Activated naive CD8-positive, alpha-beta T cell (primary cell): ENCODE measurements at regions not wholly inside any gene's neighbourhood (a gene's known extent, or its start where the extent isn't known, plus 50 kb on each side); places are given as distances from the start of the nearest gene placed in this dataset.
"Not testable (repeated sequence)": the region's sequence is repeated elsewhere in the genome, so short reads cannot be mapped to it uniquely, and the experiment has no call there.

ENCODE experiments used
- H3K27ac Mint-ChIP-seq: one replicate; pipeline ENCODE4 v1.8.0; 2021; ENCODE audit warnings: mixed read lengths
- H3K27me3 Mint-ChIP-seq: one replicate; pipeline ENCODE4 v1.8.0; 2021; ENCODE audit warnings: mixed read lengths
- H3K36me3 Mint-ChIP-seq: one replicate; pipeline ENCODE4 v1.8.0; 2021; ENCODE audit warnings: mixed read lengths
- H3K4me1 Mint-ChIP-seq: one replicate; pipeline ENCODE4 v1.8.0; 2021; ENCODE audit warnings: low read depth, mixed read lengths
- H3K4me3 Mint-ChIP-seq: one replicate; pipeline ENCODE4 v1.8.0; 2021; ENCODE audit warnings: mild to moderate bottlenecking, mixed read lengths
- H3K9me3 Mint-ChIP-seq: one replicate; pipeline ENCODE4 v1.8.0; 2021; ENCODE audit warnings: low read depth, mixed read lengths

GRCh38 chr10:63977329-63977923, 456.2 kb downstream of the REEP3 start:
- H3K36me3 Mint-ChIP-seq = no peaks in the 10 kb centered on the region
- H3K9me3 Mint-ChIP-seq = no peaks in the 10 kb centered on the region
- no peak overlapping the region for H3K4me3 Mint-ChIP-seq
- no peaks in the 10 kb centered on the region for H3K4me1 Mint-ChIP-seq
- no peaks in the 10 kb centered on the region for H3K27me3 Mint-ChIP-seq
- H3K27ac Mint-ChIP-seq = no peak overlapping the region

GRCh38 chr10:63980870-63981269, 459.7 kb downstream of the REEP3 start:
- not testable (repeated sequence) for H3K36me3 Mint-ChIP-seq, H3K4me3 Mint-ChIP-seq, H3K4me1 Mint-ChIP-seq, H3K27ac Mint-ChIP-seq, H3K27me3 Mint-ChIP-seq, H3K9me3 Mint-ChIP-seq

- not testable (repeated sequence) for H3K27me3 Mint-ChIP-seq, H3K36me3 Mint-ChIP-seq, H3K4me1 Mint-ChIP-seq, H3K9me3 Mint-ChIP-seq, H3K27ac Mint-ChIP-seq, H3K4me3 Mint-ChIP-seq
Observed at GRCh38 chr10:63984061-63984460, 462.9 kb downstream of the REEP3 start.

- Mint-ChIP-seq H3K9me3 (no peaks in the 10 kb centered on the region), H3K4me1 (no peaks in the 10 kb centered on the region), H3K27ac (no peak overlapping the region), H3K4me3 (no peak overlapping the region), H3K27me3 (peaks cover 2% of the 10 kb centered on the region), H3K36me3 (no peaks in the 10 kb centered on the region)
Observed at GRCh38 chr10:63986536-63986935, 465.3 kb downstream of the REEP3 start.

- Mint-ChIP-seq H3K36me3 (no peaks in the 10 kb centered on the region), H3K27me3 (peaks cover 2% of the 10 kb centered on the region), H3K4me3 (no peak overlapping the region), H3K27ac (no peak overlapping the region), H3K4me1 (no peaks in the 10 kb centered on the region), H3K9me3 (no peaks in the 10 kb centered on the region)
Observed at GRCh38 chr10:63987212-63987611, 466.0 kb downstream of the REEP3 start.

GRCh38 chr10:63994371-63994770, 473.2 kb downstream of the REEP3 start:
- Mint-ChIP-seq H3K4me1 (no peaks in the 10 kb centered on the region), H3K9me3 (peaks cover under 1% of the 10 kb centered on the region), H3K27ac (no peak overlapping the region), H3K27me3 (peaks cover 2% of the 10 kb centered on the region), H3K36me3 (no peaks in the 10 kb centered on the region), H3K4me3 (no peak overlapping the region)

GRCh38 chr10:64007157-64007556, 486.0 kb downstream of the REEP3 start:
- Mint-ChIP-seq H3K9me3 (peaks cover 6% of the 10 kb centered on the region), H3K36me3 (no peaks in the 10 kb centered on the region), H3K4me1 (no peaks in the 10 kb centered on the region), H3K27me3 (peaks cover 7% of the 10 kb centered on the region), H3K27ac (no peak overlapping the region), H3K4me3 (no peak overlapping the region)

- H3K27me3 Mint-ChIP-seq = peaks cover 5% of the 10 kb centered on the region
- H3K9me3 Mint-ChIP-seq = peaks cover 6% of the 10 kb centered on the region
- H3K4me3 Mint-ChIP-seq = no peak overlapping the region
- no peaks in the 10 kb centered on the region for H3K4me1 Mint-ChIP-seq
- H3K36me3 Mint-ChIP-seq = no peaks in the 10 kb centered on the region
- H3K27ac Mint-ChIP-seq = no peak overlapping the region
Observed at GRCh38 chr10:64010711-64011110, 489.5 kb downstream of the REEP3 start.

GRCh38 chr10:64011912-64012714, 490.9 kb downstream of the REEP3 start:
- Mint-ChIP-seq H3K9me3 (no peaks in the 10 kb centered on the region), H3K4me3 (no peak overlapping the region), H3K27me3 (peaks cover 5% of the 10 kb centered on the region), H3K36me3 (no peaks in the 10 kb centered on the region), H3K4me1 (no peaks in the 10 kb centered on the region), H3K27ac (no peak overlapping the region)

- H3K27me3 Mint-ChIP-seq = peaks cover 5% of the 10 kb centered on the region
- H3K4me1 Mint-ChIP-seq = no peaks in the 10 kb centered on the region
- H3K36me3 Mint-ChIP-seq = no peaks in the 10 kb centered on the region
- H3K4me3 Mint-ChIP-seq = no peak overlapping the region
- no peak overlapping the region for H3K27ac Mint-ChIP-seq
- no peaks in the 10 kb centered on the region for H3K9me3 Mint-ChIP-seq
Observed at GRCh38 chr10:64014281-64014680, 493.1 kb downstream of the REEP3 start.

GRCh38 chr10:64023926-64024470, 502.8 kb downstream of the REEP3 start:
- Mint-ChIP-seq H3K9me3 (peaks cover 7% of the 10 kb centered on the region), H3K27me3 (peaks cover 8% of the 10 kb centered on the region), H3K4me1 (no peaks in the 10 kb centered on the region), H3K4me3 (no peak overlapping the region), H3K36me3 (no peaks in the 10 kb centered on the region), H3K27ac (no peak overlapping the region)

- H3K27me3 Mint-ChIP-seq = peaks cover 4% of the 10 kb centered on the region
- no peaks in the 10 kb centered on the region for H3K4me1 Mint-ChIP-seq
- no peaks in the 10 kb centered on the region for H3K9me3 Mint-ChIP-seq
- no peak overlapping the region for H3K4me3 Mint-ChIP-seq
- no peaks in the 10 kb centered on the region for H3K36me3 Mint-ChIP-seq
- no peak overlapping the region for H3K27ac Mint-ChIP-seq
Observed at GRCh38 chr10:64033711-64034110, 512.5 kb downstream of the REEP3 start.

GRCh38 chr10:64036321-64036930, 515.2 kb downstream of the REEP3 start:
- H3K27ac Mint-ChIP-seq = no peak overlapping the region
- peaks cover 6% of the 10 kb centered on the region for H3K27me3 Mint-ChIP-seq
- H3K4me3 Mint-ChIP-seq = no peak overlapping the region
- peaks cover 6% of the 10 kb centered on the region for H3K4me1 Mint-ChIP-seq
- no peaks in the 10 kb centered on the region for H3K36me3 Mint-ChIP-seq
- H3K9me3 Mint-ChIP-seq = no peaks in the 10 kb centered on the region

GRCh38 chr10:64037071-64037661, 516.0 kb downstream of the REEP3 start:
- Mint-ChIP-seq H3K27me3 (peaks cover 6% of the 10 kb centered on the region), H3K9me3 (no peaks in the 10 kb centered on the region), H3K4me3 (no peak overlapping the region), H3K27ac (no peak overlapping the region), H3K4me1 (peaks cover 6% of the 10 kb centered on the region), H3K36me3 (no peaks in the 10 kb centered on the region)

- Mint-ChIP-seq H3K9me3 (no peaks in the 10 kb centered on the region), H3K27me3 (peaks cover 6% of the 10 kb centered on the region), H3K4me3 (no peak overlapping the region), H3K27ac (no peak overlapping the region), H3K4me1 (peaks cover 6% of the 10 kb centered on the region), H3K36me3 (no peaks in the 10 kb centered on the region)
Observed at GRCh38 chr10:64038107-64038506, 516.9 kb downstream of the REEP3 start.
